GM19193 (cell line): ENCODE measurements at regions not wholly inside any gene's neighbourhood (a gene's known extent, or its start where the extent isn't known, plus 50 kb on each side); places are given as distances from the start of the nearest gene placed in this dataset.

Source experiments
- POLR2A ChIP-seq: IDR thresholded peaks from 4 replicates; pipeline ENCODE4 v1.6.1; 2011; ENCODE audit not compliant: insufficient read depth, insufficient read length; ENCODE audit errors: extremely low read depth

GRCh38 chr3:168284728-168285127 is 189.0 kb upstream of the GOLIM4 start:
- no peak for TF ChIP-seq POLR2A

DNA sequence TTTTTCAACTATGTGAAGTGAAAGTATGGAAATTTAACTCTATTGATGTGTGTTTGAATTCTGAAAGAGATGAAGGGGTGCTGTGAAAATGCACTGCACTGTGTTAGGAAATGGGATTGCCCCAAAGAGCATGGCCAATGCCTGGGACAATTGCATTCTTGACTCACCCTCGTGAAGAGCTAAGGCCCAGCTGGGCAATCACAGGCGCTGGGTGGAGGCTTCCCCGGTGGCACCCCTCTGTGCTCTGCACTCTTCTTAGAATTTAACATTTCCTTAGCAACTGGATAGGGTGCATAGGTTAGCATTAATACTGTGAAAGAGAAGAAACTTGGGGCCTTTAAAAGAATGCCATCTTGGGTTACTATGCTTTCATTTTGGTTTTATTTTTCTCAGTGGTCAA is 179.9 kb upstream of the GOLIM4 start:
- TF ChIP-seq POLR2A = no peak

DNA sequence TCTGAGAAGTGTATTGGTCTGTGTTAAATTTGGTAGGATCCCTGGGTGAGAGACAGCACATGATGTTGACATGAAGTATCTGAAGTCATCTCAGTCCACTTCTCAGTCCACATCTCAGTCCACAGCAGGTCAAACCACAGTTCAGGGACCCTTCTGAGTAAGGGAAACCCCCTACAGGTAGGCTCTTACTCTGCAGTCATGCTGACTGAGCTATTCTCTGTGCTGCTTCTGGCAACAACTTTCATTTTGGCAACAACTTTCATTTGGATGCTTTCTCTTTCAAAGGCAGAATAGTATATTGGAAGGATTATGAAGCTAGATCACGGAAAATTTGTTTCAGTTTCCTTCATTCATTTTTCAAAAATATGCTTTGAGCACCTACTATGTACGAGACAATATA is 178.2 kb upstream of the GOLIM4 start:
- TF ChIP-seq POLR2A = no peak

- TF ChIP-seq POLR2A = no peak
Measured at GRCh38 chr3:168273036-168273435, 177.3 kb upstream of the GOLIM4 start.

DNA sequence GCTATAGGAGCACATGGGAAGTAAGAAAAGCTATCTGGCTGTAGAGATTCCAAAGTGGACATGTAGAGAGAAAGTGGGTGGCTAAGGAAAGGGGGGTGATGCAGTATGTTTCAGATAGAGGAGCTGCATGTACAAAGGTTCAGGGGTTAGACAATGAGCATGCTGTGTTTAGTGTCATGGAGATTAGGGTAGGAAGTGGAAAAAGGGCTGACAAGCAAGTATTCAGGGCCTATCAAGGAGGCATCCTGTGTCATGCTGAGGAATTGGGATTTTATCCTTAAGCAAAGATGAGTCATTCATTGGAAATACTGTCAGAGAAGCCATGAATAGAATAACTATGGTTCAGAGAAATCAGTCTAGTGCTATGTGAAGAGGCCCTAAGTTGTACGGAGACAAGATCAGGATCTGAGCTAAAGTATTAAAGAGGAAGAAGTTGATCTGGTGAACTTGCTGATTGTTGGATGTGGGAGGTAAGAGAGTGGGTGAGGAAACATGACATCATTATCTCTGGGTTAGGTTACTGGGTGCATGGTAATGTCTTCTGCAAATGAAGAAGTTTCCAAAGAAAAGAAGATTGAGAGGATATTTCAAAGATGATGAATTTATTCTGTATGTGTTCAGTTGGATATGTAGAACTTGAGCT is 176.7 kb upstream of the GOLIM4 start:
- TF ChIP-seq POLR2A = no peak

GRCh38 chr3:168271932-168272331 is 176.2 kb upstream of the GOLIM4 start:
- no peak for TF ChIP-seq POLR2A

DNA sequence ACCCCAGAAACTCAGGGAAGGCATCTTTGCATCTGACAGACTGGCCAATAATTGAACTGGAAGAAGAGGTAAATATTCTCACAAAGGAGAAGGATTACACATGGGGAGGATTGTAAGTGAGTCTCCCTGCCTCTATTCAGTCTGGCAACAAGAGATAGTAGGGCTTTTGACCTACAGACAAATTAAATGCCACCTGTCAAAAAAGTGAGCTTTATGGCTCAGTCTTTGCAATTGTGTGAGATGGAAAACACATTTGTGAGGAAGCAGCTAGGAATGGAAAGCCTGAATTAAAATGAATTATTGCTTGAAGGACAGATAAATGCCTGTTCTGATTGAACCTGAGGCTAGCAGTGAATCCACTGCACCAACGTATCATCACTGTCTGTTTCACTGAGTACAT is 173.3 kb upstream of the GOLIM4 start:
- TF ChIP-seq POLR2A = no peak

DNA sequence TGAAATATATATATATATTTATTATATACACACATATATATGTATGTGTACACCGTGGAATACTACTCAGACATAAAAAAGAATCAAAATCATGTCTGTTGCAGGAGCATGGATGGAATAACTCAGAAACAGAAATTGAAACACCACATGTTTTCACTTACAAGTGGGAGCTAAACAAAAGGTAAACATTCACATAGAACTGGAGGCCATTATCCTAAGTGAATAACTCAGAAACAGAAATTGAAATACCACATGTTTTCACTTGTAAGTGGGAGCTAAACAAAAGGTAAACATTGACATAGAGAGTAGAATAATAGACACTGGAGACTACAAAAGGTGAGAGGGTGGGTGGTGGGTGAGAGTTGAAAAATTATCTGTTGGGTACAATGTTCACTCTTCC is 171.5 kb upstream of the GOLIM4 start:
- no peak for TF ChIP-seq POLR2A

GRCh38 chr3:168266335-168266734 is 170.6 kb upstream of the GOLIM4 start:
- TF ChIP-seq POLR2A = no peak

DNA sequence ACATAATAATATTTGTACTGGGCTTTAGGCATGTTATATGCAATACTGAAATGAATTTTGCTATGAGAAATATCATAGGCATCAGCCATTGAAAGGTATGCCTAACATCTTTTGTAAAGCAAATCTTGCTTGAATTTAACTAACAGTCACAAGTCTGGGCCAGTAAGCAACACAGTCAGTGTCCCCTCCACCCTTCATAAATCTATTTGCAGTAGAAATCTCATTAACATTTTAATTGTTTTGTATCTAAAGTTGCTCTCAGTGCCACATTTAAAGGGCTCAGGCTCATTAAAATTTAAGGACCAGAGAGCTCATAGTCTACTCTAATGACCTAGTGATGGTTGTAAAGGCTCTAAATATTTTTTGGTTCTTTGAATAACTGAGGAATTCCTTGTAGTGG is 167.2 kb upstream of the GOLIM4 start:
- no peak for TF ChIP-seq POLR2A

DNA sequence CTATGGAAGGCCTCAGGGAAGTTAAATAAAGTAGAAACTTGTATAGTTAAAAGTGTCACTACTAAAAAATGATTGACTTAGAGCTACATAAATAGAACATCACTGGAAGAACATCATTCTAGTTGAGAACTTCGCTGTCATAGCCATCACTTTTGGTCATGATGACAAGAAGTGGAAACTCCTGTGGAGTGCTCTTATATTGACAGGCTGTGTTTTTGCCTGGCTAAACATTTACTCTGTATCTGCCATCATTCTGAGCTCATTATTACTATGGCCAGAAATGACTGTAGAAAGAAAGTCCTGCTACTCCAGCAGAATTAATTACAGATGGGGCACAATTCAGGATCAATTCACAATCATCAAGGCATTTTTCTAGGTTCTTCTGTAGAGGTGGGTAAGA is 165.1 kb upstream of the GOLIM4 start:
- no peak for TF ChIP-seq POLR2A

GRCh38 chr3:168251371-168251770 is 155.6 kb upstream of the GOLIM4 start:
- TF ChIP-seq POLR2A = no peak

DNA sequence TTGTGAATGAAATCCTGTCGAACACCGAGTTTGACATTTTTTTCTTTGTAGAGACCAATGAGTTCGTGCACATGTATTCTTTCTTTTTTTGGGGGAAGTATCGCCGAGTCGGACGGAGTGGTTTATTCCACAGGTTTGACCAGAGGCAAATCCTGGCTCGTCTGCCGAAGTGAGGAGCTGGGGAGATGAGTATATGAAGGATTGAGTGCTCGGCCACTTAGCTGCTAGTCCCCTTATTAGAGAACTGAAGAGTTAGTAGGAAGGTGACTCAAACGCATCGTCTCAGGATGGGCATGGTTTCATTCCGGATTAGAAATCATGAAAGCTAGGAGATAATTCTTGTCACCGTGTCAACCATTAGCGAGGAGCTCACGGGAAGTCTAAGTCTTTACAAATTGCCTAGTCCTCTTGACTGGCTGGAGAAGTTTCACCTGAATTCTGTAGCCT is 154.7 kb upstream of the GOLIM4 start:
- no peak for TF ChIP-seq POLR2A

- peak; percentile 82 for TF ChIP-seq POLR2A
Measured at GRCh38 chr3:168249550-168250414, 154.1 kb upstream of the GOLIM4 start.

- no peak for TF ChIP-seq POLR2A
Measured at GRCh38 chr3:168249205-168249549, 153.5 kb upstream of the GOLIM4 start.

DNA sequence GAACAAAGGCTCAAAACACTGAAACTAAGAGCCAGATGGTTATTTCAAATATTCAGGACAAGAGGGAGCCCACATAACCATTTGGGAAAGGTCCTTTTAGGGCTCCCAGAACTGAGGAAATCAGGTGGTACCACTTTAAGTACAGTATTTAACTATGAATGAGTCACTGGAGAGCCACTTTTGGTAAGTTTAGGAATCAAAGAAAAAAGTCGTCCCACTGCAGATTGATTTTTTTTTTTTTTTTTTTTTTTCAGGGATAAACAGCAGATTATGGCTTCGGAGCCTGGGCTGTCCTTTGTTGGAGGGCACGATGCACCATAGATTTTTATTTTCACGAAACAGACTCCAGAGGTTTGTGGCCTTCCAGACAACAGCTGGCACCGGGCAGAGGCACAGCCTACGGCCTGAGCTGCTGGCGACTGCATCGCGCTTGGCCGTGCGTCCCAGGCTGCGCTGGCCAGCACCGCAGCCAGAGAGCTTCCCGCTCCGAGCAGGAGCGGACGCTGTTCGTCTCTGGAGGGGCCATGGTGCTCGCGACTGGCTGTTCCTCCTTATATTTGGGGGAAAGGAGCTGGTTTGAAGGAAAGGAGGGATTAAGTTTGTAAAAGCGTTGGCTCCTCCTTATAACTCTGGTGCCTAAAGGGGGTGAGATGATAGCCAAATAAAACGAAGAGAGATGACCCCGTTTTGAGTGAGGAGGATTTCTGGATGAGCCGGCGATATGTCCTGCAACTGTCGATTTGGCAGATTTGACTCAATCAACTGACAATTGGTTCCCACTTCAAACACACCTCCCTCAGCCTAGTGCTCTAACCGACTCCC is 152.9 kb upstream of the GOLIM4 start:
- no peak for TF ChIP-seq POLR2A

DNA sequence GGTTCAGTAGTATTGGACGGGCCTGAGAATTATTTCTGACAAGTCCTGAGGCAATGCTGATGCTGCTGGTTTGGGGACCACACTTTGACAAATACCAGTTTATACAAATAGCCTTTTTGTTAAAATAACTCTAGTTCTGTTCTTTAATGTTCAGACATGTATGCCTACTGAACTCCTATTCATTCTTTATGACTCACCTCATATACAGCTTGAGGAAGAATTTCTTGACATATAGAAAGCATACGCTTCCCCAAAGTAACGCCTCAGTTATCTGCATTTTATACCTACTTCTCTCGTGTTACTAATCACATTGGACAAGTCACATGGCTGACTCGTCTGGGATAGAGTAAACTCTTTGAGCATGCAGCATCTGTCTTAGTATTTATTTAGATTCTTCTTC is 145.4 kb upstream of the GOLIM4 start:
- no peak for TF ChIP-seq POLR2A

- no peak for TF ChIP-seq POLR2A
Measured at GRCh38 chr3:168239287-168239686, 143.6 kb upstream of the GOLIM4 start.
